Psoas muscle (tissue), 7 donors: ENCODE measurements at regions not wholly inside any gene's neighbourhood (a gene's known extent, or its start where the extent isn't known, plus 50 kb on each side); places are given as distances from the start of the nearest gene placed in this dataset.
"Not testable (repeated sequence)": the region's sequence is repeated elsewhere in the genome, so short reads cannot be mapped to it uniquely, and the experiment has no call there.

Experiments used
- ATAC-seq, 4 donors: fragments of 200-7000 bp; cut with Tn5 transposase; one replicate each; pipeline ENCODE4 v1.9.1; 2020; ENCODE audit warnings: moderate library complexity in 3 of 4, mild to moderate bottlenecking in 2 of 4
- DNase-seq, 2 donors: peaks; one replicate each; pipeline ENCODE4 v3.0.0-alpha.2; 2020
- H3K27ac ChIP-seq: fragments of 200-600 bp; one replicate; pipeline ENCODE4 v1.8.0; 2022
- H3K27me3 ChIP-seq, 3 donors: fragments of 200-600 bp in 1 of 3; one replicate each; pipeline versions ENCODE4 v1.6.1 to v1.8.0; 2013 to 2022; ENCODE audit warnings: low read length in 2 of 3, mild to moderate bottlenecking in 2 of 3, moderate library complexity in 1 of 3; ENCODE audit not compliant: insufficient read depth in 3 of 3
- H3K36me3 ChIP-seq, 2 donors: fragments of 200-600 bp in 1 of 2; one replicate each; pipeline versions ENCODE4 v1.6.1 to v1.8.0; 2013 to 2022; ENCODE audit warnings: low read depth in 1 of 2, mild to moderate bottlenecking in 1 of 2, moderate library complexity in 1 of 2; ENCODE audit not compliant: insufficient read depth in 1 of 2
- H3K4me1 ChIP-seq: fragments of 200-600 bp; one replicate; pipeline ENCODE4 v1.8.0; 2022
- H3K4me3 ChIP-seq: fragments of 200-600 bp; one replicate; pipeline ENCODE4 v1.8.0; 2022; ENCODE audit warnings: mild to moderate bottlenecking
- H3K9me3 ChIP-seq: fragments of 200-600 bp; one replicate; pipeline ENCODE4 v1.8.0; 2022
- CTCF ChIP-seq: fragments of 200-600 bp; IDR thresholded peaks from one replicate; pipeline ENCODE4 v1.8.0; 2022; ENCODE audit warnings: antibody characterized with exemption
- WGBS, 3 donors: extraction: QIAGEN DNeasy Blood & Tissue Kit; methylation state at CpG; one replicate each; pipeline versions ENCODE4 v1.1.6 to v1.1.7; 2013; 5-methylcytosine and 5-hydroxymethylcytosine counted together
- intact Hi-C, 2 donors: fragments of 100-400 bp; cut with DNase I; formaldehyde crosslinking; loops; one replicate each; pipeline versions ENCODE4 v1.11.0 to v1.14.2; 2022
- donor health status: healthy with polysubstance abuse.
- donor health status: DM: no; HTN: no; CAD: no; lungs with moderate emphysema.
- donor health status: Bipolar disorder and iron deficiency.
- donor health status: healthy.
- donor health status: DM: yes; HTN: yes; CAD: no.
- donor health status: DM: no; HTN: no; CAD: no.
- donor health status: DM: yes; HTN: yes; CAD: no.

- H3K4me3 ChIP-seq: no peak overlapping the region
- H3K4me1 ChIP-seq: no peaks in the 10 kb centered on the region
- 77 to 82% (median 79%) methylated on average over 6 of the region's 6 CpGs for WGBS, 3 donors
- no peaks in the 10 kb centered on the region for H3K36me3 ChIP-seq
- no peaks in the 10 kb centered on the region for H3K27me3 ChIP-seq
- TF ChIP-seq CTCF: no peak
- intact Hi-C loops: no loop called here
- ATAC-seq (no peak), DNase-seq (no peak)
- no peaks in the 10 kb centered on the region for H3K9me3 ChIP-seq
- no peak overlapping the region for H3K27ac ChIP-seq
Observed at GRCh38 chr4:72714482-72715279, 145.7 kb upstream of the ADAMTS3 start.

- H3K36me3 ChIP-seq: no peaks in the 10 kb centered on the region
- ATAC-seq (no peak), DNase-seq (no peak)
- no peak overlapping the region for H3K27ac ChIP-seq
- H3K27me3 ChIP-seq: peaks cover 0 to 2% (median 0%) of the 10 kb centered on the region in 3 donors
- intact Hi-C loops: no loop called here
- no peak for TF ChIP-seq CTCF
- H3K4me1 ChIP-seq: no peaks in the 10 kb centered on the region
- no peaks in the 10 kb centered on the region for H3K9me3 ChIP-seq
- H3K4me3 ChIP-seq: no peak overlapping the region
Observed at GRCh38 chr4:72712997-72713396, 144.0 kb upstream of the ADAMTS3 start.

GRCh38 chr4:72709475-72709874 is 140.5 kb upstream of the ADAMTS3 start:
- H3K9me3 ChIP-seq: no peaks in the 10 kb centered on the region
- TF ChIP-seq CTCF: no peak
- H3K4me1 ChIP-seq: no peaks in the 10 kb centered on the region
- H3K4me3 ChIP-seq: no peak overlapping the region
- no peak overlapping the region for H3K27ac ChIP-seq
- H3K27me3 ChIP-seq: peaks cover 0 to 2% (median 0%) of the 10 kb centered on the region in 3 donors
- DNase-seq: no peak
- H3K36me3 ChIP-seq: no peaks in the 10 kb centered on the region
- ATAC-seq: no peak
- intact Hi-C loops: loop anchor here in 1 of 2 donors (10.0 kb wide), 1 partner anchor 545 kb away; the partner anchor contains the start of gene ANKRD17
- 45 to 73% (median 62%) methylated on average over 3 of the region's 3 CpGs for WGBS, 3 donors

- WGBS, 3 donors: 81 to 85% (median 81%) methylated on average over 7 of the region's 7 CpGs
- Histone ChIP-seq H3K4me1 (no peaks in the 10 kb centered on the region), H3K36me3 (no peaks in the 10 kb centered on the region), H3K27me3 (peaks cover 0 to 2% (median 0%) of the 10 kb centered on the region in 3 donors), H3K4me3 (no peak overlapping the region), H3K9me3 (no peaks in the 10 kb centered on the region), H3K27ac (no peak overlapping the region)
- no peak for TF ChIP-seq CTCF
- intact Hi-C loops: loop anchor here in 1 of 2 donors (10.0 kb wide), 1 partner anchor 548 kb away; the partner anchor contains the start of gene ANKRD17
- ATAC-seq (no peak), DNase-seq (no peak)
Observed at GRCh38 chr4:72706684-72707083, 137.7 kb upstream of the ADAMTS3 start.

- WGBS, 3 donors: 60 to 63% (median 61%) methylated on average over 7 of the region's 7 CpGs
- H3K9me3 ChIP-seq, H3K36me3 ChIP-seq, H3K4me1 ChIP-seq, DNase-seq, H3K4me3 ChIP-seq, ATAC-seq, H3K27me3 ChIP-seq, H3K27ac ChIP-seq: not testable (repeated sequence)
- intact Hi-C loops: loop anchor here in 1 of 2 donors (5.0 to 10.0 kb wide), 2 partner anchors 312 to 550 kb away; partner anchors contain the start of gene ANKRD17
Observed at GRCh38 chr4:72704925-72705640, 136.1 kb upstream of the ADAMTS3 start.
